ENCODE measurements at regions not wholly inside any gene's neighbourhood (a gene's known extent, or its start where the extent isn't known, plus 50 kb on each side); places are given as distances from the start of the nearest gene placed in this dataset.
A peak's percentile ranks its signal among the peaks of the same experiment; 100 is the strongest.

- DNase-seq (ENCODE audit: low read depth): no peak
Measured at GRCh38 chr17:79314617-79315357, 240.2 kb downstream of the ENGASE start.

- no peak for DNase-seq (ENCODE audit: low read depth)
Measured at GRCh38 chr17:79311373-79311772, 236.7 kb downstream of the ENGASE start.

- DNase-seq (ENCODE audit: low read depth): no peak
Measured at GRCh38 chr17:79306424-79307318, 232.0 kb downstream of the ENGASE start.

- DNase-seq (ENCODE audit: low read depth): no peak
Measured at GRCh38 chr17:79305768-79306423, 231.3 kb downstream of the ENGASE start.

GRCh38 chr17:79305376-79305767, 230.7 kb downstream of the ENGASE start:
- no peak for DNase-seq (ENCODE audit: low read depth)

- no peak for DNase-seq (ENCODE audit: low read depth)
Measured at GRCh38 chr17:79304884-79305283, 230.3 kb downstream of the ENGASE start.

GRCh38 chr17:79303641-79304205, 229.1 kb downstream of the ENGASE start:
- DNase-seq (ENCODE audit: low read depth): no peak

- no peak for DNase-seq (ENCODE audit: low read depth)
Measured at GRCh38 chr17:79301469-79301868, 226.8 kb downstream of the ENGASE start.

GRCh38 chr17:79299349-79299748, 224.7 kb downstream of the ENGASE start:
- DNase-seq (ENCODE audit: low read depth): no peak

- no peak for DNase-seq (ENCODE audit: low read depth)
Measured at GRCh38 chr17:79298799-79299198, 224.2 kb downstream of the ENGASE start.

GRCh38 chr17:79296243-79296642, 221.6 kb downstream of the ENGASE start:
- DNase-seq (ENCODE audit: low read depth): no peak

GRCh38 chr17:79295307-79295706, 220.7 kb downstream of the ENGASE start:
- DNase-seq (ENCODE audit: low read depth): no peak

- DNase-seq (ENCODE audit: low read depth): peak; percentile 45
Measured at GRCh38 chr17:79294459-79295071, 219.9 kb downstream of the ENGASE start.

GRCh38 chr17:79292501-79292900, 217.9 kb downstream of the ENGASE start:
- DNase-seq (ENCODE audit: low read depth): no peak

- DNase-seq (ENCODE audit: low read depth): no peak
Measured at GRCh38 chr17:79291391-79291790, 216.8 kb downstream of the ENGASE start.

- no peak for DNase-seq (ENCODE audit: low read depth)
Measured at GRCh38 chr17:79290726-79291125, 216.1 kb downstream of the ENGASE start.

- no peak for DNase-seq (ENCODE audit: low read depth)
Measured at GRCh38 chr17:79288950-79289349, 214.3 kb downstream of the ENGASE start.

GRCh38 chr17:79286440-79286839, 211.8 kb downstream of the ENGASE start:
- DNase-seq (ENCODE audit: low read depth): no peak

GRCh38 chr17:79285973-79286372, 211.3 kb downstream of the ENGASE start:
- no peak for DNase-seq (ENCODE audit: low read depth)

- no peak for DNase-seq (ENCODE audit: low read depth)
Measured at GRCh38 chr17:79282294-79282693, 207.7 kb downstream of the ENGASE start.

GRCh38 chr17:79281803-79282202, 207.2 kb downstream of the ENGASE start:
- DNase-seq (ENCODE audit: low read depth): no peak
